ENCODE measurements at regions not wholly inside any gene's neighbourhood (a gene's known extent, or its start where the extent isn't known, plus 50 kb on each side); places are given as distances from the start of the nearest gene placed in this dataset.

- ChIA-PET CTCF (interaction anchor here (0.7 to 1.4 kb wide), 3 partner anchors 37 to 256 kb away, joined by 3 to 4 read pairs (median 3); no protein-coding TSS in a partner anchor), POLR2A (no interaction called here)
- Mint-ChIP-seq H3K4me1 (ENCODE audit: insufficient read depth, unreplicated experiment) (no peaks in the 10 kb centered on the region), H3K27me3 (ENCODE audit: insufficient read depth, unreplicated experiment) (no peaks in the 10 kb centered on the region), H3K36me3 (ENCODE audit: insufficient read depth, unreplicated experiment) (no peaks in the 10 kb centered on the region), H3K9me3 (ENCODE audit: unreplicated experiment) (no peaks in the 10 kb centered on the region), H3K4me3 (ENCODE audit: unreplicated experiment) (no peak overlapping the region), H3K27ac (ENCODE audit: low read depth, unreplicated experiment) (no peak overlapping the region)
- DNase-seq (ENCODE audit: unreplicated experiment): no peak
- no TSS peak for BruUV-seq (replicated peaks)
- TF ChIP-seq CTCF (IDR thresholded peaks at IDR 0.05; ENCODE audit: unreplicated experiment): no peak
- intact Hi-C loops (cut with micrococcal nuclease): no loop called here
Observed at GRCh38 chr6:137378090-137378369, 116.2 kb downstream of the OLIG3 start.

GRCh38 chr6:137373296-137373695 is 120.9 kb downstream of the OLIG3 start:
- TF ChIP-seq CTCF (IDR thresholded peaks at IDR 0.05; ENCODE audit: unreplicated experiment): no peak
- H3K9me3 Mint-ChIP-seq (ENCODE audit: unreplicated experiment): no peaks in the 10 kb centered on the region
- ChIA-PET CTCF (interaction anchor here (2.0 kb wide), 1 partner anchor 12 kb away, joined by 8 read pairs; no protein-coding TSS in a partner anchor), POLR2A (no interaction called here)
- intact Hi-C loops (cut with micrococcal nuclease): no loop called here
- H3K4me3 Mint-ChIP-seq (ENCODE audit: unreplicated experiment): no peak overlapping the region
- no peaks in the 10 kb centered on the region for H3K4me1 Mint-ChIP-seq (ENCODE audit: insufficient read depth, unreplicated experiment)
- no peak for DNase-seq (ENCODE audit: unreplicated experiment)
- BruUV-seq (replicated peaks): no TSS peak
- H3K27ac Mint-ChIP-seq (ENCODE audit: low read depth, unreplicated experiment): no peak overlapping the region
- H3K36me3 Mint-ChIP-seq (ENCODE audit: insufficient read depth, unreplicated experiment): no peaks in the 10 kb centered on the region
- H3K27me3 Mint-ChIP-seq (ENCODE audit: insufficient read depth, unreplicated experiment): no peaks in the 10 kb centered on the region

- Mint-ChIP-seq H3K36me3 (ENCODE audit: insufficient read depth, unreplicated experiment) (no peaks in the 10 kb centered on the region), H3K4me1 (ENCODE audit: insufficient read depth, unreplicated experiment) (no peaks in the 10 kb centered on the region), H3K4me3 (ENCODE audit: unreplicated experiment) (no peak overlapping the region), H3K27ac (ENCODE audit: low read depth, unreplicated experiment) (no peak overlapping the region), H3K9me3 (ENCODE audit: unreplicated experiment) (no peaks in the 10 kb centered on the region), H3K27me3 (ENCODE audit: insufficient read depth, unreplicated experiment) (no peaks in the 10 kb centered on the region)
- no peak for TF ChIP-seq CTCF (IDR thresholded peaks at IDR 0.05; ENCODE audit: unreplicated experiment)
- DNase-seq (ENCODE audit: unreplicated experiment): no peak
- BruUV-seq (replicated peaks): no TSS peak
- POLR2A ChIA-PET: interaction anchor here (0.5 kb wide), 1 partner anchor 175 kb away, joined by 3 read pairs; no protein-coding TSS in a partner anchor
- intact Hi-C loops (cut with micrococcal nuclease): no loop called here
- CTCF ChIA-PET: interaction anchor here (2.0 kb wide), 1 partner anchor 12 kb away, joined by 8 read pairs; no protein-coding TSS in a partner anchor
Observed at GRCh38 chr6:137372532-137372931, 121.7 kb downstream of the OLIG3 start.

GRCh38 chr6:137371634-137372016 is 122.6 kb downstream of the OLIG3 start:
- no peaks in the 10 kb centered on the region for H3K9me3 Mint-ChIP-seq (ENCODE audit: unreplicated experiment)
- no peaks in the 10 kb centered on the region for H3K4me1 Mint-ChIP-seq (ENCODE audit: insufficient read depth, unreplicated experiment)
- TF ChIP-seq CTCF (IDR thresholded peaks at IDR 0.05; ENCODE audit: unreplicated experiment): no peak
- H3K4me3 Mint-ChIP-seq (ENCODE audit: unreplicated experiment): no peak overlapping the region
- intact Hi-C loops (cut with micrococcal nuclease): no loop called here
- H3K27ac Mint-ChIP-seq (ENCODE audit: low read depth, unreplicated experiment): no peak overlapping the region
- ChIA-PET POLR2A (no interaction called here), CTCF (interaction anchor here (0.9 to 2.0 kb wide), 2 partner anchors 11 to 46 kb away, joined by 4 to 8 read pairs; no protein-coding TSS in a partner anchor)
- BruUV-seq (replicated peaks): no TSS peak
- H3K27me3 Mint-ChIP-seq (ENCODE audit: insufficient read depth, unreplicated experiment): no peaks in the 10 kb centered on the region
- no peaks in the 10 kb centered on the region for H3K36me3 Mint-ChIP-seq (ENCODE audit: insufficient read depth, unreplicated experiment)
- DNase-seq (ENCODE audit: unreplicated experiment): no peak

All from MCF 10A (cell line).